ENCODE measurements at regions not wholly inside any gene's neighbourhood (a gene's known extent, or its start where the extent isn't known, plus 50 kb on each side); places are given as distances from the start of the nearest gene placed in this dataset.

DNA sequence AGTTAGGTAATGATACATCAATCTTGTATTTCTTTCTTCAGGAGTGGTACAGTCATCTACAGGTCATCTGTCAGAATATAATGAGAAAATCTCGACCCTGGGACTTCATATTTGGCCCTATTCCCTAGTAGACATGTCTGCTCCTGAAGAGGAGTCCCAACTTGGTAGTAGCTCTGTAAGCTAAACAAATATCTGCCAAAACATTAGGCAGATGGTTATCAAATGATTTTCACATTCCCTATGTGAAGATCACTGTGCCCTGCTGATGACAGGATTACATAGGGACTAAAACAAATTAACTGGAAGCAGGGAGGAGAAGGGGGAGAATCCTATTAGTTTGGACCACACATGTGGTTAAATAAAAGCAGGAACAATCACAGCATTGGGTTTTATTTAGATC is 138.6 kb upstream of the NFIB start:
- Histone ChIP-seq H3K4me3 (ENCODE audit: low read depth in 1 of 2, low read length in 2 of 2) (no peak overlapping the region), H3K4me1 (ENCODE audit: control insufficient read depth in 2 of 2, insufficient read depth in 2 of 2, low read length in 1 of 2) (no peaks in the 10 kb centered on the region), H3K27ac (ENCODE audit: low read depth in 2 of 2, low read length in 1 of 2) (no peak overlapping the region), H3K9me3 (ENCODE audit: control insufficient read depth in 2 of 2, insufficient read depth in 1 of 2, low read depth in 1 of 2, low read length in 1 of 2) (no peaks in the 10 kb centered on the region), H3K36me3 (ENCODE audit: control insufficient read depth in 2 of 2, insufficient read depth in 2 of 2, low read length in 1 of 2) (no peaks in the 10 kb centered on the region), H3K27me3 (ENCODE audit: control insufficient read depth in 1 of 2, insufficient read depth in 2 of 2, low read length in 2 of 2) (no peaks in the 10 kb centered on the region)
- WGBS, 2 donors, result 4 to 8% methylated on average over 1 of the region's 1 CpG

DNA sequence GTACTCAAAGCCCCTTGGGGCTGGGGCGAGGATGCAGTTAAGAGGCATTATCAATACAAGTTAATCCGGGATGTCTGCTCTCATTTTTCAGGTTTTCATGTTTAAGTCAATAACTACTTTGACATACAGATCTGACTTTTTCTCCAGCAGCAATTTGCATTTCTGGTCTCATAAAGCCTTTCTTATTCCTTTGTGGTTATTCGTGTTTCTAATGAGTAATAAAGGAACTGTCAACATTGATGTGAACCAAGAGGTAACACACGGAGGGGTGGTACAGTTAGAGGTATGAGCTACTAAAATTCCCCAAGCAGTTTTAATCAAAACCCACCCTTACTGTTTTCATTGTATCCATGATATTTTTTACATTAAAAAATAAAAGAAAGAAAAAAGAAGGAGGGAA is 138.0 kb upstream of the NFIB start:
- Histone ChIP-seq H3K27ac (ENCODE audit: low read depth in 2 of 2, low read length in 1 of 2) (no peak overlapping the region), H3K4me3 (ENCODE audit: low read depth in 1 of 2, low read length in 2 of 2) (no peak overlapping the region), H3K27me3 (ENCODE audit: control insufficient read depth in 1 of 2, insufficient read depth in 2 of 2, low read length in 2 of 2) (no peaks in the 10 kb centered on the region), H3K4me1 (ENCODE audit: control insufficient read depth in 2 of 2, insufficient read depth in 2 of 2, low read length in 1 of 2) (no peaks in the 10 kb centered on the region), H3K9me3 (ENCODE audit: control insufficient read depth in 2 of 2, insufficient read depth in 1 of 2, low read depth in 1 of 2, low read length in 1 of 2) (no peaks in the 10 kb centered on the region), H3K36me3 (ENCODE audit: control insufficient read depth in 2 of 2, insufficient read depth in 2 of 2, low read length in 1 of 2) (no peaks in the 10 kb centered on the region)
- 55% methylated on average over 4 of the region's 4 CpGs for WGBS, 2 donors

DNA sequence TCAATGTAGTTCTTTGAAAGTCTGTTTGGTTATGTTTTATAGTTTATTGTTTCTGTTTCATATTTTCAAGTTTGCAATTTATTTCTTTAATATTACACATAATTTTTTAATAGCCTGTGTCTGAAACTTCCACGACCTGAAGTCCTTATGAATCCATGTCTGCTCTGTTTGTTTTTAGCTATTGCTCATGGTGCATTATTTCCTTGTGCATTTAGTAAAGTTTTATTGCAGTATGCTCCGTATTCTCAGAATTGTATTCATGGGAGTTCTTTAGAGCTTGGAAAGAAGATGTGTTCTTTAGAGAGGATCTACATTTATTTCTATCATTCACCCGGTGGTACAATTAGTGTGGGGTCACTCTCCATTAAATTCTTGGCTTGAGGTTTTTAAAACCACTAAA is 133.2 kb upstream of the NFIB start:
- H3K27ac ChIP-seq (ENCODE audit: low read depth in 2 of 2, low read length in 1 of 2), result no peak overlapping the region
- 61 to 68% methylated on average over 3 of the region's 3 CpGs for WGBS, 2 donors
- H3K36me3 ChIP-seq (ENCODE audit: control insufficient read depth in 2 of 2, insufficient read depth in 2 of 2, low read length in 1 of 2), result no peaks in the 10 kb centered on the region
- H3K4me3 ChIP-seq (ENCODE audit: low read depth in 1 of 2, low read length in 2 of 2), result no peak overlapping the region
- H3K27me3 ChIP-seq (ENCODE audit: control insufficient read depth in 1 of 2, insufficient read depth in 2 of 2, low read length in 2 of 2), result no peaks in the 10 kb centered on the region
- no peaks in the 10 kb centered on the region for H3K9me3 ChIP-seq (ENCODE audit: control insufficient read depth in 2 of 2, insufficient read depth in 1 of 2, low read depth in 1 of 2, low read length in 1 of 2)
- H3K4me1 ChIP-seq (ENCODE audit: control insufficient read depth in 2 of 2, insufficient read depth in 2 of 2, low read length in 1 of 2), result no peaks in the 10 kb centered on the region

DNA sequence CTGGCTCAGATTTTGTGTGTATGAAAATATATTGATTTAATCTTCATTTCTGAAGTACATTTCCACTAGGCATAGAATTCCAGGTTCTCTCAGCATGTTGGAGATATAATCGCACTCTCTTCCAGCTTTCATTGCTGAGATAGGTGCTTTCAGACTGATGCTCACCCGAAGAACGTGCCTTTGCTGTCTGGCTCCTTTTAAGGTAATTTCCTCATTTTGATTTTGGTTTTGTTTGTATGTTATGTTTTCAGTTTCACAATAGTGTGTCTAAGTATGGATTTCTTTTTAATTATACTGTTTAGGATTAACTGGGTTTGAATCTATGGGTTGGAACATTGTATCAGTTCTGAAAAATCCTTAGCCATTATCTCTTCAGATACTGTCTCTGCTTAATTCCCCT is 132.0 kb upstream of the NFIB start:
- Histone ChIP-seq H3K9me3 (ENCODE audit: control insufficient read depth in 2 of 2, insufficient read depth in 1 of 2, low read depth in 1 of 2, low read length in 1 of 2) (no peaks in the 10 kb centered on the region), H3K27me3 (ENCODE audit: control insufficient read depth in 1 of 2, insufficient read depth in 2 of 2, low read length in 2 of 2) (no peaks in the 10 kb centered on the region), H3K4me3 (ENCODE audit: low read depth in 1 of 2, low read length in 2 of 2) (no peak overlapping the region), H3K27ac (ENCODE audit: low read depth in 2 of 2, low read length in 1 of 2) (no peak overlapping the region), H3K36me3 (ENCODE audit: control insufficient read depth in 2 of 2, insufficient read depth in 2 of 2, low read length in 1 of 2) (no peaks in the 10 kb centered on the region), H3K4me1 (ENCODE audit: control insufficient read depth in 2 of 2, insufficient read depth in 2 of 2, low read length in 1 of 2) (no peaks in the 10 kb centered on the region)
- 89 to 91% methylated on average over 3 of the region's 3 CpGs for WGBS, 2 donors

DNA sequence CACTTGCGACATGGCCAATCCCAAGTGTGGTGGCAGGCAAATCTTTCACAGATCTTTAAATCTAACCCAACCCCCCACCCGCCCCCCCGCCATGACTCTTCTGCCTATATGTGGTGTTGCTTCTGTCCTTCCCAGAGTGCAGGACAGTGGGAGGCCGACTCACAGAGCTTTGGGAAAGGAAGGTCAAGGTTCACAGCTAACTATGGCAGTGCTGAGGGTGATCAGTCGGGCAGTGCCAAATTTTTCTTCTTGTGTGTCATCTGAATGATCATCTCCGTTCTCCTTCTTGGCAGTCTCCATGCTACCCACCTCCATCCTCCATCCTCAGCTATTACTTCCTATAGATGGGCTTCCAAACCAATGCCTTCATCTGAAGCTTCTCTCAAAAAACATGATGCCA is 129.0 kb upstream of the NFIB start:
- Histone ChIP-seq H3K27ac (ENCODE audit: low read depth in 2 of 2, low read length in 1 of 2) (no peak overlapping the region), H3K4me3 (ENCODE audit: low read depth in 1 of 2, low read length in 2 of 2) (no peak overlapping the region), H3K4me1 (ENCODE audit: control insufficient read depth in 2 of 2, insufficient read depth in 2 of 2, low read length in 1 of 2) (no peaks in the 10 kb centered on the region), H3K27me3 (ENCODE audit: control insufficient read depth in 1 of 2, insufficient read depth in 2 of 2, low read length in 2 of 2) (no peaks in the 10 kb centered on the region), H3K36me3 (ENCODE audit: control insufficient read depth in 2 of 2, insufficient read depth in 2 of 2, low read length in 1 of 2) (no peaks in the 10 kb centered on the region), H3K9me3 (ENCODE audit: control insufficient read depth in 2 of 2, insufficient read depth in 1 of 2, low read depth in 1 of 2, low read length in 1 of 2) (no peaks in the 10 kb centered on the region)
- WGBS, 2 donors, result 90 to 91% methylated on average over 6 of the region's 6 CpGs

DNA sequence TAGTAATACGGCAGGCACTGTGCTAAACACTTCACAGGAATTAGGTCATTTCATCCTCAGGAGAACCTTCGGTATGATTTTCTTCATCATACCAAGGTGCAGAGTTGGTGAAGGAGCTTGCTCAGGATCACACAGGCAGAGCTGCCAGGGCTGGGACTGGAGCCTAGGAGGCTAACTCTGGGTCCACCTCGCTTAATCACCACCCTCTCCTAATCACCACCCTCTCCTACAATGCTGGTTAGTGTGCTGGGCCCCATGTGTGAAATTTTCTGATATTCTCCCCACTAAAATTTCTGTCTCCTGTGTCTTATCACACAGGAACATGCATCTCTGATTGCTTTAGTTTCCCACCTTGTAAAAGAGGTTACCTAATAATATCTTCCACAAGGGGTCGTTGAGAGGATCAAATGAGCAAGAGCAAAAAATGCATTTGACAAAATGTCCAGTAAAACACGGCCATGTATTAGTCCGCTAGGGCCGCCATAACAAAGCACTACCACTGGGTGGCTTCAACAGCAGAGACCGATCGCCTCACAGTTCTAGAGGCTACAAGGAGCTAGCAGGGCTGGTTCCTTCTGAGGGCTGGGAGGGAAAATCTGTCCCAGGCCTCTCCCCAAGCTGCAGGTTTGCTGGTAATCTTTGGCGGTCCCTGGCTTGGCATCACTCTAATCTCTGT is 128.2 kb upstream of the NFIB start:
- no peaks in the 10 kb centered on the region for H3K27me3 ChIP-seq (ENCODE audit: control insufficient read depth in 1 of 2, insufficient read depth in 2 of 2, low read length in 2 of 2)
- H3K36me3 ChIP-seq (ENCODE audit: control insufficient read depth in 2 of 2, insufficient read depth in 2 of 2, low read length in 1 of 2), result no peaks in the 10 kb centered on the region
- no peaks in the 10 kb centered on the region for H3K9me3 ChIP-seq (ENCODE audit: control insufficient read depth in 2 of 2, insufficient read depth in 1 of 2, low read depth in 1 of 2, low read length in 1 of 2)
- WGBS, 2 donors, result 89 to 92% methylated on average over 10 of the region's 10 CpGs
- H3K4me1 ChIP-seq (ENCODE audit: control insufficient read depth in 2 of 2, insufficient read depth in 2 of 2, low read length in 1 of 2), result no peaks in the 10 kb centered on the region
- no peak overlapping the region for H3K4me3 ChIP-seq (ENCODE audit: low read depth in 1 of 2, low read length in 2 of 2)
- no peak overlapping the region for H3K27ac ChIP-seq (ENCODE audit: low read depth in 2 of 2, low read length in 1 of 2)

DNA sequence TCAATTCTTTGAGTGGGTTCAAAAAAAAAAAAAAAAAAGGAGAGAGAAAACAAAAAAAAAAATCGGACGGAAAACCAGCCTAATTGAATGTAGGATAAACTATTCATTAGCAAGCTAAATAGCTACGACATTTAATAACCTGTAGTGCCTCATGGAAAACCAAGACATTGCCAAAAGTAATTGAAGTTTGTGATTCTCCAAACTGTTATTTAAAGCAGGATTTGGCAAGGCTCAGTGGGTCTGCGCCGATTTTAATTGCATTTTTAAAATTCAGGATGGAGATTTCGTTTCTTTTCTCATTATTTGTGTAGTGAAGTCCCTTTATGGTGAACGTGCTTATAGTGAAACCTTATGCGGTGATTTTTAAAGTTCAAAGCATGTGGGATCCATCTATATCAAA is 127.2 kb upstream of the NFIB start:
- 79 to 80% methylated on average over 8 of the region's 8 CpGs for WGBS, 2 donors
- H3K4me1 ChIP-seq (ENCODE audit: control insufficient read depth in 2 of 2, insufficient read depth in 2 of 2, low read length in 1 of 2), result no peaks in the 10 kb centered on the region
- H3K36me3 ChIP-seq (ENCODE audit: control insufficient read depth in 2 of 2, insufficient read depth in 2 of 2, low read length in 1 of 2), result no peaks in the 10 kb centered on the region
- no peak overlapping the region for H3K4me3 ChIP-seq (ENCODE audit: low read depth in 1 of 2, low read length in 2 of 2)
- no peak overlapping the region for H3K27ac ChIP-seq (ENCODE audit: low read depth in 2 of 2, low read length in 1 of 2)
- H3K9me3 ChIP-seq (ENCODE audit: control insufficient read depth in 2 of 2, insufficient read depth in 1 of 2, low read depth in 1 of 2, low read length in 1 of 2), result no peaks in the 10 kb centered on the region
- H3K27me3 ChIP-seq (ENCODE audit: control insufficient read depth in 1 of 2, insufficient read depth in 2 of 2, low read length in 2 of 2), result no peaks in the 10 kb centered on the region

DNA sequence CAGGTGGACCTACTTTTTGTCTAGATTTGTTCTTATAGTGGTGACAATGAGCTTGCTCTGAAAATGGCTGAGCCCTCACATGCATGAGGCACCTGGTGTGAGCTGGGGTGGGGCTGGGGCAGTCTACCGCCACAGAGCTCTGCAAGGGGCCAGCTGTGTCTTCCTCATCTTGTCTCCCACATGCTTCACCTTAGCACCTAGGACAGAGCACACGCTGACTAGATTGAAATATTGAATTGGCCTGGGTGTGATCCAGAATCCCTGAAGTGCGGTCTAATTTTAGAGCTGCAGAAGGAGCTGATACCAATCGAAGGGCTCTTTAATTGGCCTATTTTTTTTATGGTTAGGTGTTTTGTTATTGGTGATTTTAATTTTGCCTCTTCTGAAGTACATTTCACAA is 126.1 kb upstream of the NFIB start:
- H3K27ac ChIP-seq (ENCODE audit: low read depth in 2 of 2, low read length in 1 of 2), result no peak overlapping the region
- H3K4me3 ChIP-seq (ENCODE audit: low read depth in 1 of 2, low read length in 2 of 2), result no peak overlapping the region
- H3K4me1 ChIP-seq (ENCODE audit: control insufficient read depth in 2 of 2, insufficient read depth in 2 of 2, low read length in 1 of 2), result no peaks in the 10 kb centered on the region
- H3K9me3 ChIP-seq (ENCODE audit: control insufficient read depth in 2 of 2, insufficient read depth in 1 of 2, low read depth in 1 of 2, low read length in 1 of 2), result no peaks in the 10 kb centered on the region
- H3K36me3 ChIP-seq (ENCODE audit: control insufficient read depth in 2 of 2, insufficient read depth in 2 of 2, low read length in 1 of 2), result no peaks in the 10 kb centered on the region
- H3K27me3 ChIP-seq (ENCODE audit: control insufficient read depth in 1 of 2, insufficient read depth in 2 of 2, low read length in 2 of 2), result no peaks in the 10 kb centered on the region
- 81 to 93% methylated on average over 4 of the region's 4 CpGs for WGBS, 2 donors

DNA sequence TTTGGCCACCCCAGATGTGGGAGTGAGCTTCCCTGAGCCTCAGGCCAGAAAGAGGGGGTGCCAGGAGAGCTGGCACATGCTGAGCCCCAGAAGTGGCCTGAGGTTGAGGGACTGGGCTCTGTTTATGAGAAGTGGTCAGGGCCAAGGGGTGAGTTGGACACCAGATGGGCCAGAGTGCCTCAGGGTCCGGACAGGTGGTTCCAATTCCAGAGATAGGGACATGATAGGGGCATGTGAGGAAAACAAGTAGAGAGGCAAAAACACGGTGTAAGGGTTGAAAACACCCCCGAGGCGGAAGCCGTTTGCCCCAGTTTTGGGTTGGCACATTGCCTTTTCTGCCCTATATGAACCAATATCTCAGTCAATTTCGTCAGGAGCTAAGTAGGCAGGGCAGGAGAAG is 125.6 kb upstream of the NFIB start:
- Histone ChIP-seq H3K4me1 (ENCODE audit: control insufficient read depth in 2 of 2, insufficient read depth in 2 of 2, low read length in 1 of 2) (no peaks in the 10 kb centered on the region), H3K9me3 (ENCODE audit: control insufficient read depth in 2 of 2, insufficient read depth in 1 of 2, low read depth in 1 of 2, low read length in 1 of 2) (no peaks in the 10 kb centered on the region), H3K36me3 (ENCODE audit: control insufficient read depth in 2 of 2, insufficient read depth in 2 of 2, low read length in 1 of 2) (no peaks in the 10 kb centered on the region), H3K27ac (ENCODE audit: low read depth in 2 of 2, low read length in 1 of 2) (no peak overlapping the region), H3K27me3 (ENCODE audit: control insufficient read depth in 1 of 2, insufficient read depth in 2 of 2, low read length in 2 of 2) (peaks cover 0 to under 1% of the 10 kb centered on the region in 2 donors), H3K4me3 (ENCODE audit: low read depth in 1 of 2, low read length in 2 of 2) (no peak overlapping the region)
- WGBS, 2 donors, result 77 to 89% methylated on average over 6 of the region's 6 CpGs

DNA sequence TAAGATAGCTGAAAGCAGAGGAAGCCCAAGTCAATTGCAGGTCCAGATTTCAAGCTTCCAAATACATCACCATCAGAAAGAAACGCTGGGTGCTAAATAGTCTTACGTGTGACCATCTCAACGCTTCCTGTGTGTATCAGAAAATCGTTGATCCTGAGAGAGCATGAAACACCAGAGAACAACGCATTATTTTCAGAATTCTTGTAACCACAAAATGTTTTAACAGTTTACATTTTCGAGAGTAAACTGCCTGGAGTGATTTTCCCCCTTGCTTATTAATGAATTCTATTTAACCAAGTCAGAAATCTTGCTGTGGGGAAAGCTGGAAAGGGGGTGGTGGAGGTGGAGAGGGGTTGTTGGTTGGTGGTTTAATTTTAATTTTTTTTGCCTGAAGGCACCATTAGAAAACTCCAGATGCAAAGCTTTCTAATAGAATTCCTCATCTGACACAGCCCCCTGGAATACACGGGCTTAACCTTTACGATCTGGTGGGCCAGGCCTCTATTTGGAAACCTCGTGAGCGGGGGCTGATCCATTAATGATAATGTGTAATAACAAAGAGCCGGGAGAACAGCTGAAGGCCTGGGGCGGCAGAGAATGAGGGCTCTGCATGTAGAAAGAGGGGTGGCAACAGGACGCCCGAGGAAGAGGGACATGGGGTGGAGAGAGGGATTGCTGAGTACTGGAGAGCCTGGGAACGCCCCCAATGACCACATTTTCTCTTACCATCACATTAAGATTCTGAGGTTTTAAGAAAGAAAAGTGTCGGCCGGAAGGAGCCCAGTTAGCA is 124.5 kb upstream of the NFIB start:
- no peaks in the 10 kb centered on the region for H3K4me1 ChIP-seq (ENCODE audit: control insufficient read depth in 2 of 2, insufficient read depth in 2 of 2, low read length in 1 of 2)
- H3K27ac ChIP-seq (ENCODE audit: low read depth in 2 of 2, low read length in 1 of 2), result no peak overlapping the region
- WGBS, 2 donors, result 79 to 84% methylated on average over 17 of the region's 17 CpGs
- H3K4me3 ChIP-seq (ENCODE audit: low read depth in 1 of 2, low read length in 2 of 2), result no peak overlapping the region
- H3K27me3 ChIP-seq (ENCODE audit: control insufficient read depth in 1 of 2, insufficient read depth in 2 of 2, low read length in 2 of 2), result peaks cover 0 to 3% of the 10 kb centered on the region in 2 donors
- no peaks in the 10 kb centered on the region for H3K9me3 ChIP-seq (ENCODE audit: control insufficient read depth in 2 of 2, insufficient read depth in 1 of 2, low read depth in 1 of 2, low read length in 1 of 2)
- H3K36me3 ChIP-seq (ENCODE audit: control insufficient read depth in 2 of 2, insufficient read depth in 2 of 2, low read length in 1 of 2), result no peaks in the 10 kb centered on the region

Data from esophagus (tissue), 2 donors.